ENCODE measurements at regions not wholly inside any gene's neighbourhood (a gene's known extent, or its start where the extent isn't known, plus 50 kb on each side); places are given as distances from the start of the nearest gene placed in this dataset.

GRCh38 chr5:145506185-145506850, 328.8 kb downstream of the PRELID2 start:
- H3K36me3 Mint-ChIP-seq (ENCODE audit: low read depth, unreplicated experiment), result no peaks in the 10 kb centered on the region
- FAIRE-seq (no peak), DNase-seq (ENCODE audit: low read depth) (no peak)
- Histone ChIP-seq H3K27ac (ENCODE audit: low read depth, low read length) (no peak overlapping the region), H3K79me2 (ENCODE audit: insufficient read depth, low read length) (no peaks in the 10 kb centered on the region), H3K27me3 (ENCODE audit: insufficient read depth, low read length) (no peaks in the 10 kb centered on the region), H3K9ac (ENCODE audit: low read length) (no peak overlapping the region), H3K36me3 (ENCODE audit: insufficient read depth, low read length) (no peaks in the 10 kb centered on the region), H4K20me1 (ENCODE audit: insufficient read depth, low read length) (no peaks in the 10 kb centered on the region), H2AFZ (ENCODE audit: low read depth, low read length) (no peak overlapping the region), H3K9me3 (ENCODE audit: insufficient read depth, low read depth, low read length) (no peaks in the 10 kb centered on the region), H3K4me1 (ENCODE audit: insufficient read depth, low read length) (no peaks in the 10 kb centered on the region), H3K4me2 (ENCODE audit: low read length) (no peak overlapping the region), H3K4me3 (ENCODE audit: insufficient read depth, low read depth, low read length) (no peak overlapping the region)
- no peak for TF ChIP-seq CTCF (IDR thresholded peaks at IDR 0.05; ENCODE audit: insufficient read depth, low read depth, low read length)
- no peak for TF ChIP-seq EZH2 (IDR thresholded peaks at IDR 0.05; ENCODE audit: insufficient read depth, low read length)
- H3K27ac Mint-ChIP-seq (ENCODE audit: unreplicated experiment), result no peak overlapping the region
- no peak overlapping the region for H3K4me3 Mint-ChIP-seq (ENCODE audit: unreplicated experiment)
- H3K4me1 Mint-ChIP-seq (ENCODE audit: low read depth, unreplicated experiment), result peaks cover 20% of the 10 kb centered on the region
- H3K27me3 Mint-ChIP-seq (ENCODE audit: low read depth, unreplicated experiment), result no peaks in the 10 kb centered on the region
- peaks cover 5% of the 10 kb centered on the region for H3K9me3 Mint-ChIP-seq (ENCODE audit: unreplicated experiment)

- no peak overlapping the region for H3K4me3 ChIP-seq (ENCODE audit: insufficient read depth, low read depth, low read length)
- no peaks in the 10 kb centered on the region for H3K36me3 ChIP-seq (ENCODE audit: insufficient read depth, low read length)
- Mint-ChIP-seq H3K36me3 (ENCODE audit: low read depth, unreplicated experiment) (no peaks in the 10 kb centered on the region), H3K27me3 (ENCODE audit: low read depth, unreplicated experiment) (no peaks in the 10 kb centered on the region), H3K27ac (ENCODE audit: unreplicated experiment) (no peak overlapping the region), H3K4me3 (ENCODE audit: unreplicated experiment) (no peak overlapping the region), H3K9me3 (ENCODE audit: unreplicated experiment) (peaks cover 5% of the 10 kb centered on the region), H3K4me1 (ENCODE audit: low read depth, unreplicated experiment) (peaks cover 7% of the 10 kb centered on the region)
- FAIRE-seq (no peak), DNase-seq (ENCODE audit: low read depth) (no peak)
- H2AFZ ChIP-seq (ENCODE audit: low read depth, low read length), result no peak overlapping the region
- H3K79me2 ChIP-seq (ENCODE audit: insufficient read depth, low read length), result no peaks in the 10 kb centered on the region
- H3K9ac ChIP-seq (ENCODE audit: low read length), result no peak overlapping the region
- no peaks in the 10 kb centered on the region for H4K20me1 ChIP-seq (ENCODE audit: insufficient read depth, low read length)
- H3K27ac ChIP-seq (ENCODE audit: low read depth, low read length), result no peak overlapping the region
- TF ChIP-seq CTCF (IDR thresholded peaks at IDR 0.05; ENCODE audit: insufficient read depth, low read depth, low read length), result no peak
- no peaks in the 10 kb centered on the region for H3K4me1 ChIP-seq (ENCODE audit: insufficient read depth, low read length)
- no peaks in the 10 kb centered on the region for H3K27me3 ChIP-seq (ENCODE audit: insufficient read depth, low read length)
- H3K4me2 ChIP-seq (ENCODE audit: low read length), result no peak overlapping the region
- no peaks in the 10 kb centered on the region for H3K9me3 ChIP-seq (ENCODE audit: insufficient read depth, low read depth, low read length)
Observed at GRCh38 chr5:145502906-145503305, 332.2 kb downstream of the PRELID2 start.

GRCh38 chr5:145500710-145501109, 334.4 kb downstream of the PRELID2 start:
- no peak overlapping the region for H3K9ac ChIP-seq (ENCODE audit: low read length)
- H3K27ac ChIP-seq (ENCODE audit: low read depth, low read length), result no peak overlapping the region
- DNase-seq (ENCODE audit: low read depth) (no peak), FAIRE-seq (no peak)
- no peak overlapping the region for H3K4me2 ChIP-seq (ENCODE audit: low read length)
- H3K4me3 ChIP-seq (ENCODE audit: insufficient read depth, low read depth, low read length), result no peak overlapping the region
- Mint-ChIP-seq H3K9me3 (ENCODE audit: unreplicated experiment) (peaks cover 5% of the 10 kb centered on the region), H3K27ac (ENCODE audit: unreplicated experiment) (no peak overlapping the region), H3K4me3 (ENCODE audit: unreplicated experiment) (no peak overlapping the region), H3K36me3 (ENCODE audit: low read depth, unreplicated experiment) (no peaks in the 10 kb centered on the region), H3K4me1 (ENCODE audit: low read depth, unreplicated experiment) (peaks cover 14% of the 10 kb centered on the region), H3K27me3 (ENCODE audit: low read depth, unreplicated experiment) (no peaks in the 10 kb centered on the region)
- no peaks in the 10 kb centered on the region for H3K79me2 ChIP-seq (ENCODE audit: insufficient read depth, low read length)
- H4K20me1 ChIP-seq (ENCODE audit: insufficient read depth, low read length), result no peaks in the 10 kb centered on the region
- H2AFZ ChIP-seq (ENCODE audit: low read depth, low read length), result no peak overlapping the region
- H3K4me1 ChIP-seq (ENCODE audit: insufficient read depth, low read length), result peaks cover 1% of the 10 kb centered on the region
- H3K27me3 ChIP-seq (ENCODE audit: insufficient read depth, low read length), result no peaks in the 10 kb centered on the region
- TF ChIP-seq EZH2 (IDR thresholded peaks at IDR 0.05; ENCODE audit: insufficient read depth, low read length) (no peak), CTCF (IDR thresholded peaks at IDR 0.05; ENCODE audit: insufficient read depth, low read depth, low read length) (no peak)
- no peaks in the 10 kb centered on the region for H3K36me3 ChIP-seq (ENCODE audit: insufficient read depth, low read length)
- no peaks in the 10 kb centered on the region for H3K9me3 ChIP-seq (ENCODE audit: insufficient read depth, low read depth, low read length)

Measured in astrocyte (in vitro differentiated cells and primary cell).